SK-N-SH treated with all-trans-retinoic acid at 6 μM for 48 hours (cell line): ENCODE measurements at regions not wholly inside any gene's neighbourhood (a gene's known extent, or its start where the extent isn't known, plus 50 kb on each side); places are given as distances from the start of the nearest gene placed in this dataset.

Experiments
- ISL1 ChIP-seq: fragments of 250-450 bp; sonication (Bioruptor Pico); IDR thresholded peaks from 2 replicates; pipeline ENCODE4 v2.1.2; 2022; ENCODE audit warnings: mild to moderate bottlenecking, moderate library complexity
- PPARA ChIP-seq: fragments of 250-450 bp; sonication (Bioruptor Pico); IDR thresholded peaks from 2 replicates; pipeline ENCODE4 v1.5.0; 2020; ENCODE audit warnings: mild to moderate bottlenecking, borderline replicate concordance
- RARB ChIP-seq: fragments of 250-450 bp; sonication (Bioruptor Pico); IDR thresholded peaks from 2 replicates; pipeline ENCODE4 v1.8.0; 2021; ENCODE audit warnings: mild to moderate bottlenecking, moderate library complexity
- TCF4 ChIP-seq: fragments of 250-450 bp; sonication (Bioruptor Pico); IDR thresholded peaks from 2 replicates; pipeline ENCODE4 v1.8.0; 2021; ENCODE audit warnings: mild to moderate bottlenecking, moderate library complexity, borderline replicate concordance
- TOX ChIP-seq: fragments of 250-450 bp; sonication (Bioruptor Pico); IDR thresholded peaks from 2 replicates; pipeline ENCODE4 v1.8.0; 2021; ENCODE audit warnings: mild to moderate bottlenecking, moderate library complexity, borderline replicate concordance
- ZFP30 ChIP-seq: fragments of 450-650 bp; formaldehyde crosslinking; IDR thresholded peaks from 2 replicates; pipeline ENCODE4 v1.5.0; 2022; ENCODE audit warnings: mild to moderate bottlenecking, moderate library complexity
- ZNF565 ChIP-seq: fragments of 450-650 bp; formaldehyde crosslinking; conservative IDR thresholded peaks from 2 replicates; pipeline ENCODE4 v1.5.0; 2020; ENCODE audit warnings: low read depth, mild to moderate bottlenecking, moderate library complexity
- ZNF70 ChIP-seq: fragments of 450-650 bp; formaldehyde crosslinking; IDR thresholded peaks from 2 replicates; pipeline ENCODE4 v1.5.0; 2020; ENCODE audit warnings: mild to moderate bottlenecking, moderate library complexity
- TF ChIP-seq, protein P1 (sequence below): fragments of 250-450 bp; sonication (Bioruptor Pico); IDR thresholded peaks from 2 replicates; pipeline ENCODE4 v1.8.0; 2020; ENCODE audit warnings: mild to moderate bottlenecking, moderate library complexity, borderline replicate concordance
- TF ChIP-seq, protein P2 (sequence below): fragments of 250-450 bp; sonication (Bioruptor Pico); IDR thresholded peaks from 2 replicates; pipeline ENCODE4 v1.5.1; 2020; ENCODE audit warnings: low read depth, mild to moderate bottlenecking, moderate library complexity

DNA sequence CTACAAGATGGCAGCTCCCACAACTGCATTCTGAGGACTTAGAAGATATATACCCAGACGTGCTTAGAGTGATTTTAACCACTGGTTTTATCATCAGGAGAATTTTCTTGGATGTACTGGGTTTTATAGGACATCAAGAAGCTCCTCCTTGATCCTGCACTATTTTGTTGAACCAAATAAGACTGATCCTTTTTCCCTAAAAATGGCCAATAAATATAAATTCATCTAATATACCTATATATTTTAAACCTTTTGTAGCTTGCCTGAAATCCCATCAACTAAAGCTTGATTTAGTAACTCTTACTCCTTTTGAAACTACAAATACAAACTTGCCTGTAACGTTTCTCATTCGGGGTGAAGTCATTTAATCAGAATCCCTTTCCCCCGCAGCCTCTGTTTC, 849.4 kb upstream of the ADAMTS5 start:
- TF ChIP-seq TOX (CRISPR knock-in tag) (no peak), RARB (CRISPR knock-in tag) (no peak), ZFP30 (CRISPR knock-in tag) (no peak), PPARA (CRISPR knock-in tag) (no peak), TCF4 (CRISPR knock-in tag) (no peak), ZNF70 (CRISPR knock-in tag) (no peak), ZNF565 (CRISPR knock-in tag) (no peak), ISL1 (CRISPR knock-in tag) (no peak)
- TF ChIP-seq, protein P1, sequence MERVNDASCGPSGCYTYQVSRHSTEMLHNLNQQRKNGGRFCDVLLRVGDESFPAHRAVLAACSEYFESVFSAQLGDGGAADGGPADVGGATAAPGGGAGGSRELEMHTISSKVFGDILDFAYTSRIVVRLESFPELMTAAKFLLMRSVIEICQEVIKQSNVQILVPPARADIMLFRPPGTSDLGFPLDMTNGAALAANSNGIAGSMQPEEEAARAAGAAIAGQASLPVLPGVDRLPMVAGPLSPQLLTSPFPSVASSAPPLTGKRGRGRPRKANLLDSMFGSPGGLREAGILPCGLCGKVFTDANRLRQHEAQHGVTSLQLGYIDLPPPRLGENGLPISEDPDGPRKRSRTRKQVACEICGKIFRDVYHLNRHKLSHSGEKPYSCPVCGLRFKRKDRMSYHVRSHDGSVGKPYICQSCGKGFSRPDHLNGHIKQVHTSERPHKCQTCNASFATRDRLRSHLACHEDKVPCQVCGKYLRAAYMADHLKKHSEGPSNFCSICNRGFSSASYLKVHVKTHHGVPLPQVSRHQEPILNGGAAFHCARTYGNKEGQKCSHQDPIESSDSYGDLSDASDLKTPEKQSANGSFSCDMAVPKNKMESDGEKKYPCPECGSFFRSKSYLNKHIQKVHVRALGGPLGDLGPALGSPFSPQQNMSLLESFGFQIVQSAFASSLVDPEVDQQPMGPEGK (CRISPR knock-in tag): no peak
- TF ChIP-seq, protein P2, sequence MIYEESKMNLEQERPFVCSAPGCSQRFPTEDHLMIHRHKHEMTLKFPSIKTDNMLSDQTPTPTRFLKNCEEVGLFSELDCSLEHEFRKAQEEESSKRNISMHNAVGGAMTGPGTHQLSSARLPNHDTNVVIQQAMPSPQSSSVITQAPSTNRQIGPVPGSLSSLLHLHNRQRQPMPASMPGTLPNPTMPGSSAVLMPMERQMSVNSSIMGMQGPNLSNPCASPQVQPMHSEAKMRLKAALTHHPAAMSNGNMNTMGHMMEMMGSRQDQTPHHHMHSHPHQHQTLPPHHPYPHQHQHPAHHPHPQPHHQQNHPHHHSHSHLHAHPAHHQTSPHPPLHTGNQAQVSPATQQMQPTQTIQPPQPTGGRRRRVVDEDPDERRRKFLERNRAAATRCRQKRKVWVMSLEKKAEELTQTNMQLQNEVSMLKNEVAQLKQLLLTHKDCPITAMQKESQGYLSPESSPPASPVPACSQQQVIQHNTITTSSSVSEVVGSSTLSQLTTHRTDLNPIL (CRISPR knock-in tag): no peak
